GM23338 (cell line): ENCODE measurements at regions not wholly inside any gene's neighbourhood (a gene's known extent, or its start where the extent isn't known, plus 50 kb on each side); places are given as distances from the start of the nearest gene placed in this dataset.
A peak's percentile ranks its signal among the peaks of the same experiment; 100 is the strongest.

ENCODE experiments used
- CREB1 ChIP-seq: fragments of 250-450 bp; sonication (Bioruptor Pico); IDR thresholded peaks from 2 replicates; pipeline ENCODE4 v1.5.0; 2020; ENCODE audit warnings: low read depth, mild to moderate bottlenecking, moderate library complexity
- EZH2 ChIP-seq: fragments of 200-600 bp; sonication (generic); IDR thresholded peaks from one replicate; pipeline ENCODE4 v1.8.0; 2017; ENCODE audit warnings: antibody characterized with exemption, mild to moderate bottlenecking, low read depth; ENCODE audit not compliant: unreplicated experiment
- EZH2phosphoT487 ChIP-seq: fragments of 200-600 bp; sonication (generic); IDR thresholded peaks from one replicate; pipeline ENCODE4 v1.8.1; 2018; ENCODE audit warnings: antibody characterized with exemption; ENCODE audit not compliant: unreplicated experiment
- JUNB ChIP-seq: IDR thresholded peaks from one replicate; pipeline ENCODE4 v1.6.1; 2016; ENCODE audit warnings: antibody characterized with exemption; ENCODE audit not compliant: unreplicated experiment
- NANOG ChIP-seq: IDR thresholded peaks from 2 replicates; pipeline ENCODE4 v1.6.1; 2016; ENCODE audit warnings: antibody characterized with exemption, borderline replicate concordance
- POLR2AphosphoS5 ChIP-seq: IDR thresholded peaks from 2 replicates; pipeline ENCODE4 v1.6.1; 2016; ENCODE audit warnings: antibody characterized with exemption, low read depth
- STAT1 ChIP-seq: IDR thresholded peaks from one replicate; pipeline ENCODE4 v1.6.1; 2016; ENCODE audit warnings: antibody characterized with exemption; ENCODE audit not compliant: unreplicated experiment
- ZNF331 ChIP-seq: fragments of 250-450 bp; sonication (Bioruptor Pico); IDR thresholded peaks from 2 replicates; pipeline ENCODE4 v1.5.0; 2020; ENCODE audit warnings: low read depth, mild to moderate bottlenecking, moderate library complexity
- TF ChIP-seq, protein P1 (sequence below), 2 experiments: fragments of 200-600 bp in 1 of 2; sonication (generic) in 1 of 2; conservative IDR thresholded peaks; 2 replicates each; pipeline versions ENCODE4 v1.5.1 to v1.6.1; 2016 to 2017; ENCODE audit warnings: antibody characterized with exemption in 2 of 2, low read depth in 2 of 2, mild to moderate bottlenecking in 2 of 2, moderate library complexity in 1 of 2
- TF ChIP-seq, protein P2 (sequence below): IDR thresholded peaks from 2 replicates; pipeline ENCODE4 v1.6.1; 2016; ENCODE audit warnings: antibody characterized with exemption
- TF ChIP-seq, protein P3 (sequence below): IDR thresholded peaks from one replicate; pipeline ENCODE4 v1.6.1; 2018; ENCODE audit warnings: antibody characterized with exemption; ENCODE audit not compliant: unreplicated experiment

DNA sequence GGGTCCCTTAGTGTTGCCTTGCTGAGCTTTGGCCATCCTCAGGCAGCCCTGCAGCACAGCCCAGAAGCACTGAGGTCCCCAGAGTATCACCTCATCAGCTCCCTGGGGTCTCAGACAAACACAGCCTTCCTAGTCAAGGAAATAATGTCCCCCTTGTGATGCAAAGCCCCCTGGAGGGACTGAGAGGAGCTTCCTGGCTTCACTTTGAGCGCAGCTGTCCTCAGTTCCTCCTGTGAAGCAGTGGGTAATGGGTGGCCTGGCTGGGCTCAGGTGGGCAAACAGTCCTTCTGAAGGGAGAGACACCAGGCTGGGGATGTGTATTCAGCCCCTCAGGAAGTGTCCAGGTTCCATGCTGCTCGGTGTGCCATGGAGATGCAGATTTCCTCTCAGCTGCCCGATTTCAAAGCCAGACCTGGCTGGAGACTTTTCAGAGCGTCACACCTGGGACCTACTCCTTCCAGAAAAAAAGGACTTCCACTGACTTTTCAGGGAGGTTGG, 79.2 kb upstream of the FOXA2 start:
- TF ChIP-seq, protein P1, sequence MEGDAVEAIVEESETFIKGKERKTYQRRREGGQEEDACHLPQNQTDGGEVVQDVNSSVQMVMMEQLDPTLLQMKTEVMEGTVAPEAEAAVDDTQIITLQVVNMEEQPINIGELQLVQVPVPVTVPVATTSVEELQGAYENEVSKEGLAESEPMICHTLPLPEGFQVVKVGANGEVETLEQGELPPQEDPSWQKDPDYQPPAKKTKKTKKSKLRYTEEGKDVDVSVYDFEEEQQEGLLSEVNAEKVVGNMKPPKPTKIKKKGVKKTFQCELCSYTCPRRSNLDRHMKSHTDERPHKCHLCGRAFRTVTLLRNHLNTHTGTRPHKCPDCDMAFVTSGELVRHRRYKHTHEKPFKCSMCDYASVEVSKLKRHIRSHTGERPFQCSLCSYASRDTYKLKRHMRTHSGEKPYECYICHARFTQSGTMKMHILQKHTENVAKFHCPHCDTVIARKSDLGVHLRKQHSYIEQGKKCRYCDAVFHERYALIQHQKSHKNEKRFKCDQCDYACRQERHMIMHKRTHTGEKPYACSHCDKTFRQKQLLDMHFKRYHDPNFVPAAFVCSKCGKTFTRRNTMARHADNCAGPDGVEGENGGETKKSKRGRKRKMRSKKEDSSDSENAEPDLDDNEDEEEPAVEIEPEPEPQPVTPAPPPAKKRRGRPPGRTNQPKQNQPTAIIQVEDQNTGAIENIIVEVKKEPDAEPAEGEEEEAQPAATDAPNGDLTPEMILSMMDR (conservative IDR thresholded peaks at IDR 0.05; ENCODE audit: low read depth in 2 of 2) = no peak
- TF ChIP-seq CREB1 (CRISPR knock-in tag) (0 out of 2 replicates have a peak, but pooled peaks have one; percentile 5), EZH2 (no peak), POLR2AphosphoS5 (no peak), NANOG (peak; percentile 34; the same call in 1 of the 2 replicates), EZH2phosphoT487 (no peak), ZNF331 (CRISPR knock-in tag) (no peak), STAT1 (no peak), JUNB (no peak)
- TF ChIP-seq, protein P2, sequence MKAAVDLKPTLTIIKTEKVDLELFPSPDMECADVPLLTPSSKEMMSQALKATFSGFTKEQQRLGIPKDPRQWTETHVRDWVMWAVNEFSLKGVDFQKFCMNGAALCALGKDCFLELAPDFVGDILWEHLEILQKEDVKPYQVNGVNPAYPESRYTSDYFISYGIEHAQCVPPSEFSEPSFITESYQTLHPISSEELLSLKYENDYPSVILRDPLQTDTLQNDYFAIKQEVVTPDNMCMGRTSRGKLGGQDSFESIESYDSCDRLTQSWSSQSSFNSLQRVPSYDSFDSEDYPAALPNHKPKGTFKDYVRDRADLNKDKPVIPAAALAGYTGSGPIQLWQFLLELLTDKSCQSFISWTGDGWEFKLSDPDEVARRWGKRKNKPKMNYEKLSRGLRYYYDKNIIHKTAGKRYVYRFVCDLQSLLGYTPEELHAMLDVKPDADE = no peak; the same call in 1 of the 2 replicates
- TF ChIP-seq, protein P3, sequence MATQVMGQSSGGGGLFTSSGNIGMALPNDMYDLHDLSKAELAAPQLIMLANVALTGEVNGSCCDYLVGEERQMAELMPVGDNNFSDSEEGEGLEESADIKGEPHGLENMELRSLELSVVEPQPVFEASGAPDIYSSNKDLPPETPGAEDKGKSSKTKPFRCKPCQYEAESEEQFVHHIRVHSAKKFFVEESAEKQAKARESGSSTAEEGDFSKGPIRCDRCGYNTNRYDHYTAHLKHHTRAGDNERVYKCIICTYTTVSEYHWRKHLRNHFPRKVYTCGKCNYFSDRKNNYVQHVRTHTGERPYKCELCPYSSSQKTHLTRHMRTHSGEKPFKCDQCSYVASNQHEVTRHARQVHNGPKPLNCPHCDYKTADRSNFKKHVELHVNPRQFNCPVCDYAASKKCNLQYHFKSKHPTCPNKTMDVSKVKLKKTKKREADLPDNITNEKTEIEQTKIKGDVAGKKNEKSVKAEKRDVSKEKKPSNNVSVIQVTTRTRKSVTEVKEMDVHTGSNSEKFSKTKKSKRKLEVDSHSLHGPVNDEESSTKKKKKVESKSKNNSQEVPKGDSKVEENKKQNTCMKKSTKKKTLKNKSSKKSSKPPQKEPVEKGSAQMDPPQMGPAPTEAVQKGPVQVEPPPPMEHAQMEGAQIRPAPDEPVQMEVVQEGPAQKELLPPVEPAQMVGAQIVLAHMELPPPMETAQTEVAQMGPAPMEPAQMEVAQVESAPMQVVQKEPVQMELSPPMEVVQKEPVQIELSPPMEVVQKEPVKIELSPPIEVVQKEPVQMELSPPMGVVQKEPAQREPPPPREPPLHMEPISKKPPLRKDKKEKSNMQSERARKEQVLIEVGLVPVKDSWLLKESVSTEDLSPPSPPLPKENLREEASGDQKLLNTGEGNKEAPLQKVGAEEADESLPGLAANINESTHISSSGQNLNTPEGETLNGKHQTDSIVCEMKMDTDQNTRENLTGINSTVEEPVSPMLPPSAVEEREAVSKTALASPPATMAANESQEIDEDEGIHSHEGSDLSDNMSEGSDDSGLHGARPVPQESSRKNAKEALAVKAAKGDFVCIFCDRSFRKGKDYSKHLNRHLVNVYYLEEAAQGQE = no peak
